ENCODE measurements at regions not wholly inside any gene's neighbourhood (a gene's known extent, or its start where the extent isn't known, plus 50 kb on each side); places are given as distances from the start of the nearest gene placed in this dataset.

GRCh38 chr7:41188163-41189130, 514.4 kb downstream of the INHBA start:
- Histone ChIP-seq H3K36me3 (ENCODE audit: control insufficient read depth in 4 of 4, insufficient read depth in 3 of 4, low read depth in 1 of 4, low read length in 3 of 4) (no peaks in the 10 kb centered on the region), H3K9me3 (ENCODE audit: control insufficient read depth in 4 of 4, low read length in 3 of 4) (no peaks in the 10 kb centered on the region), H3K4me3 (ENCODE audit: low read depth in 1 of 3, low read length in 3 of 3) (no peak overlapping the region), H3K4me1 (ENCODE audit: control insufficient read depth in 4 of 4, insufficient read depth in 4 of 4, low read length in 3 of 4) (no peaks in the 10 kb centered on the region), H3K27me3 (ENCODE audit: control insufficient read depth in 4 of 4, insufficient read depth in 4 of 4, low read length in 3 of 4) (no peaks in the 10 kb centered on the region), H3K27ac (ENCODE audit: low read depth in 1 of 2, low read length in 2 of 2) (no peak overlapping the region), H3K9ac (ENCODE audit: low read depth in 1 of 2, low read length in 2 of 2) (no peak overlapping the region)
- WGBS = 73% methylated on average over 8 of the region's 8 CpGs
- DNase-seq (ENCODE audit: low spot score) = no peak
- no peak for TF ChIP-seq REST (IDR thresholded peaks at IDR 0.05)
- TF ChIP-seq NR2F2 (IDR thresholded peaks at IDR 0.05) = no peak
- no peak for TF ChIP-seq FOXA1 (IDR thresholded peaks at IDR 0.05)
- TF ChIP-seq GABPA (IDR thresholded peaks at IDR 0.05 in 1 of 2, conservative IDR thresholded peaks at IDR 0.05 in 1 of 2) = no peak
- TF ChIP-seq EGR1 (IDR thresholded peaks at IDR 0.05; ENCODE audit: low read depth in 2 of 2) = no peak
- TF ChIP-seq RAD21 (IDR thresholded peaks at IDR 0.05) = no peak
- TF ChIP-seq, protein P1, sequence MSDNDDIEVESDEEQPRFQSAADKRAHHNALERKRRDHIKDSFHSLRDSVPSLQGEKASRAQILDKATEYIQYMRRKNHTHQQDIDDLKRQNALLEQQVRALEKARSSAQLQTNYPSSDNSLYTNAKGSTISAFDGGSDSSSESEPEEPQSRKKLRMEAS (IDR thresholded peaks at IDR 0.05) = no peak

GRCh38 chr7:41187322-41187721, 515.6 kb downstream of the INHBA start:
- no peaks in the 10 kb centered on the region for H3K9me3 ChIP-seq (ENCODE audit: control insufficient read depth in 4 of 4, low read length in 3 of 4)
- H3K4me3 ChIP-seq (ENCODE audit: low read depth in 1 of 3, low read length in 3 of 3) = no peak overlapping the region
- TF ChIP-seq REST (IDR thresholded peaks at IDR 0.05) = no peak
- no peak for TF ChIP-seq JUND (IDR thresholded peaks at IDR 0.05)
- TF ChIP-seq NR2F2 (IDR thresholded peaks at IDR 0.05) = no peak
- no peak for TF ChIP-seq FOXA1 (IDR thresholded peaks at IDR 0.05)
- no peak for TF ChIP-seq HNF4G (IDR thresholded peaks at IDR 0.05)
- TF ChIP-seq, protein P1 (IDR thresholded peaks at IDR 0.05) = no peak
- H3K27ac ChIP-seq (ENCODE audit: low read depth in 1 of 2, low read length in 2 of 2) = no peak overlapping the region
- H3K27me3 ChIP-seq (ENCODE audit: control insufficient read depth in 4 of 4, insufficient read depth in 4 of 4, low read length in 3 of 4) = no peaks in the 10 kb centered on the region
- WGBS = 96% methylated on average over 4 of the region's 4 CpGs
- no peaks in the 10 kb centered on the region for H3K4me1 ChIP-seq (ENCODE audit: control insufficient read depth in 4 of 4, insufficient read depth in 4 of 4, low read length in 3 of 4)
- H3K9ac ChIP-seq (ENCODE audit: low read depth in 1 of 2, low read length in 2 of 2) = no peak overlapping the region
- DNase-seq (ENCODE audit: low spot score) = no peak
- no peaks in the 10 kb centered on the region for H3K36me3 ChIP-seq (ENCODE audit: control insufficient read depth in 4 of 4, insufficient read depth in 3 of 4, low read depth in 1 of 4, low read length in 3 of 4)

Data from liver (tissue), 7 donors.